NCI-H1092 treated with DMSO at 0.1 percent for 48 hours (cell line): ENCODE measurements at regions not wholly inside any gene's neighbourhood (a gene's known extent, or its start where the extent isn't known, plus 50 kb on each side); places are given as distances from the start of the nearest gene placed in this dataset.

Source experiments
- DNase-seq: peaks from one replicate; lab custom pipeline; 2025; lab: John Stamatoyannopoulos, UW

DNA sequence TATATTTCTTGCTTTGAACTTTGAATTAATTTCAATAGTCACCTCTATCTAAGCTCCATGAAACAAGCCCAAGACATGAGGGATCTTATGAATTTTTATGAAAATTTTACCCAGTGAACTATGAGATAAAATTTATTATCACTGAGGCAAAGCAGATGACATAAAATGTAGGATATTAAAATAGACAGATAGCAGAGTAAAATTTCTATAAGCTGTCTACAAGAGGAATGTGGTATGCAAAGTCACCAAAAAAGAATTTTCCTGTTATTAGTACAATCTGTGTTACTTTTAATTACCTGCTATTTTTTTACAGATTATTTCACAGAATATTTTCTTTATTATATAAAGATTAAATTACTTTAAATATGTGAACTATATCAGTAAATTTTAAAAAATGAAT lies 2312.6 kb downstream of the PCDH9 start:
- no peak for DNase-seq

DNA sequence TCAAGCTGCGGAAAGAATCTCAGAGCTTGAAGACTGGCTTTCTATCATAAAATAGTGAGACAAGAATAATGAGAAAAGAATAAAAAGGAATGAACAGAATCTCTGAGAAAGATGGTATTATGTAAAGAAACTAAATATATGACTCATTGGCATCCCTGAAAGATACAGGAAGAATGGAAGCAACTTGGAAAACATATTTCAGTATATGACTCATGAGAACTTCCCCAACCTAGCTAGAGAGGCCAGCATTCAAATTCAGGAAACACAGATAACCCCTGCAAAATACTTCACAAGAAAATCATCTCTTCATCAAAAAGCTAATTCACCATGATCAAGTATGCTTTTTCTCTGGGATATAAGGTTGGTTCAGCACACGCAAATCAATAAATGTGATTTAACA lies 2318.0 kb downstream of the PCDH9 start:
- DNase-seq = no peak

DNA sequence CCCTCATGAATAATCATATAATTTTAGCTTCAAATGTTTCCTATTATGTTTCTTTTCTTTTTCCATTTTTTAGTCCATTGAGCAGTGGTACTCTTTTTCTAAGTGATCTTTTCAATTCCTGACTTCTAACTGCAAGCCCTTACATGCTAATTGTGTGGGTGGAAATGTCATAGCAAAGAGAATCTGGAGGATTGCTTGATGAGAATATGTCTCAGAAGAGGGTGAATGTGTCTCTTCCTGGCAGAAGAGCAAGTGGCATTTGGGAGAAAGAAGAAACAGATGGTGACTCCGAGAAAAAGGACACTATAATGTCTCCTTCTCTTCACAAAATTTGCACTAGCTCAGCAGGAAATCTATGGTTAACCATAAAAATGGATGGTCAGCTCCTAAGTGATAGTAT lies 2320.0 kb downstream of the PCDH9 start:
- no peak for DNase-seq

DNA sequence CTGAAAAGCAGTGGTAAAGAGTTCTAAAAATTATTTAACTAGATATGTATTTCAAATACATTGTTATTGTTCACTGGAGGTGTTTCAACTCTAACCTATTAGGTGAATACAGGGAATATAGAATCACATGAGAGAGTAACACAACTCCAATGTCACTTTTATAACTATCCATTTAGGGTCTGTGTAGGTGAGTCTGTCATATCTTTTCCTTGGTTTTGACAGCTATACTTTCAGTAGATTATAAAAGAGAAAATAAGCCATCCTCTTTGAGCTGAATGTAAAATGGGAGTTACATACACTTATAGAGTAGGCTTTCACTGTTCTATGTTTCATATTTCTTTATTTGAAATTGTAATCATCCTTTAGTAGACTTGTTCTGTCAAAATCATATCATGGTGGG lies 2321.0 kb downstream of the PCDH9 start:
- DNase-seq = no peak

DNA sequence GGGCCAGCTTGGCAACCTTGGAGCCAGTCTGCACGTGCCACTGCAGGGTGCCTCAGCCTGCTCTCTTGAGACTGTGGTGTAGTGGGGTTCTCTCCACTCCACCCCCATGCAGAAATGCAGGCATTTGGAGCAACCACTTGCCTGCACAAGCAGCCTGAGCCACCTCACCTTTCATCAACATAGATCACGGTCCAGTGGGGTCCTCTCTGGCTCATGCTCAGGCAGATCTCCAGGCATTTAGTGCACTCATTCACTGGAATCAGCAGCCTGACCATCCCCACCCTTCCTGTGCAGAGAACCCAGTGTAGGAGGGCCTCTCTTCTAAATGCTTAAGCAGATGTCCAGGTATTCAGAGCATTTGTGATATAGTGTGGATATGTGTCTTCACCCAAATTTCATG lies 2330.1 kb downstream of the PCDH9 start:
- DNase-seq = no peak

DNA sequence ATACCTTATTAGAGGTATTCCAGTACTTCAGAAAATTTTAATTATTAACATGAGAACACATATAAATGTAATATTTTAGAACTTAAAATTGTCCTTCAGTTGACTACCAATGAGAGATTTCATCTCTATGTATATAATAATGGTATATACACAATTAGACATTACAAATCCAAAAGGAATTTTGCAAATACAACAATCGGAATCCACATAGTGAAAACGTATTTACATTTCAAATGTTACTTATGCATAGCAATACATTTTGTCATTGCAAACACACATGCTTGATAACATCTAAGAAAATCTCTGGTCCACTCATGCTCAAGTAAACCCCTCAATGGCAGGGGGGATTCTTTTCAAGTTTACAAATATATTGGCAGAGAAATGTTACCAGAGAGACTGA lies 2345.2 kb downstream of the PCDH9 start:
- no peak for DNase-seq

DNA sequence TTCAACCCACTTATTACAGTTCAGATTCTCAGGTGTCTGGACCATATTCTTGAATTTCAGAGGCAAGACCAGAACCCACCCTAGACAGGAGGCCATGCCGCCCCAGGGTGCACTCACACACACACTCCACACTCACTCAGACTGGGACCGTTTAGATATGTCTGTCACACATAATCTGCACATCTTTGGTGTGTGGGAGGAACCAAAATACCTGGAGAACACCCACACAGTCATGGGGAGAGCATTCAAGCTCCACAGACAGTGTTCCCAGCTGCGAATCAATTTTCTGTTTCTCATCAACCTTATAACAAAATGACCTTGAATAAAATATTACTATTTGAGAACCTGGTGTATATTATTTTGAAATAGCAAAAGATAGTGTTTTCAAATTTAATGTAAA lies 2353.0 kb downstream of the PCDH9 start:
- no peak for DNase-seq

DNA sequence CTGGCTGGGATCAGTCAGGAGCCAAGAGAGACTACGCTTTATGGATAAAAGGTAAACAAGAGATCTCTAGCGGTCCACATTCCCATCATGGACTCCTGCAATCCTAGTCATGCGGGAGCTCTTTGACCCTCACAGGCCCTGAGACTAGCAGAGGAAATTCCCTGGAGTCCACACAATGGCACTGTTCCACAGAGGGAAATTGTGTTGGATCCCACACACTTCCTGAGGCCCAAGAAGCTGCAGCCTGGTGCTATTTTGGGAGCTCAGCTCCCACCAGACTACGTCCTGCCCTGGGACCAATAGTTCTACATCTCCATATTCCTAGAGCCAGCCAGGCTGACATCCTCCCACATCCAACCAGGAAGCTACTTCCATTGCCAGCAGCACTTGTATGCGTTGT lies 2358.4 kb downstream of the PCDH9 start:
- no peak for DNase-seq

DNA sequence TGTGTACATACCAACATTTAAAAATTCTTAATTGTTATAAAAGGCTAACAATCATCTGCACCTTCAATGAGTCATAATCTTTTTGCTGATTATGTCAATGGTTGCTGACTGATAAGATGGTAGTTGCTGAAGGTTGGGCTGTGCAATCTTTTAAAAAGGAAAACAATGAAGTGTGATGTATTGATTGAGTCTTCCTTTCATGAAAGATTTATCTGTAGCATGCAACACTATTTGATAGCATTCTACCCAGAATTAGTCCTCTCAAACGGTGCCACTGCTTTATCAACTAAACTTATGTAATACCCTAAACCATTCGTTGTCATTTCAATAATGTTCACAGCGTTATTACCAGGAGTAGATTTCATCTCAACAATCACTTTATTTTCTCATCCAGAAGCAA lies 2360.6 kb downstream of the PCDH9 start:
- no peak for DNase-seq

DNA sequence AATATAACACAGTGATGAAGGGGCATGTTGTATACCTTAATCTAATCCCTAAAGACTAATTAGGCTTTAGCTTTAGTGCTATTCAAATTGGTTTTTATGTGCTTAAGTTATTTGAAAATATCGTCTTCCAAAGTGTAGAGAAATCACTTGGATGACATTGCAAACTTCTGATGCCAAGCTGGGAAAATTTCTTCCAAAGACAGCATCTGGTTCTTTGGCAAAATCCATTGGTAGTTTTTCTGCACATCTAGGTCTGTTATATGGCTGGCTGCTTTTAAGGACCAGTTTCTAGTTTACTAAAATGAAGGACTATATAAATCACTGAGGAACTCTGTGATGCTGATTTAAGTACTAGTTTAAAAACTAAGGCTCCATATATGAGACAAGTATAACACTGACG lies 2362.3 kb downstream of the PCDH9 start:
- no peak for DNase-seq

DNA sequence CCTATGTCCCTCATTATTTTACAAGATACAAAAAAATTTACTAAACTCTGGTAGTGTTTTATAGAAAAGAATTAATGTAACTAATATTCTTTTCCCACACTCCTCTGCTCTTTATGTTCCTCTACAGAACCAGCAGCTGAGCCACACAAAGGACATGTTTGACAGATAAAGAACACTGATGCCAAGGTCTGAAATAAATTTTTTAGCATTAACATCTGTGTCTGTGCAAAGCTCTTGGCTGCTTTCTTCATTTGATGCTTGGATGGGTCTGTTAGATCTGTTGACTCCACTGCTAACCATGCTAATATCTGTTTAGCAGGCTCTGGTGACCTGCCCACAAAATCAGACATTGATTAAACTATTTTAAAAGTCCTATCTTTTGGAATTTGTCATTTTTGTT lies 2363.8 kb downstream of the PCDH9 start:
- no peak for DNase-seq

DNA sequence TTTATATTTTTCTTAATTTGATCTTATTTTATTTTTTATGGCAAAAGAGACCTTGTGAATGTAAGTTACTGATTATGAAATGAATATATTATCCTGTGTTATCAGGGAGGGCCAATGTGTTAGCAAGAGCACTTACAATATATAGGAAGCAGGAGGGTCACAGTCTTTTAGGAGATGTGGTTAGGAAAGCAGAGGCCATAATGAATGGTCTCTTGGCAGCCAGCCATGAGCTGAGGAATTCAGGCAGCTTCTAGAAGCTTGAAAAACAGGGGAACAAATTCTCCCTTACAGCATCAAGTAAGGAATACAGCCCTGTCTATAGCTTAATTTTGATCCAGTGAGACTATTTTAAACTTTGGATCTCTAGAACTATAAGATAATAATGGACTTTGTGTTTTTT lies 2374.6 kb downstream of the PCDH9 start:
- DNase-seq = no peak

DNA sequence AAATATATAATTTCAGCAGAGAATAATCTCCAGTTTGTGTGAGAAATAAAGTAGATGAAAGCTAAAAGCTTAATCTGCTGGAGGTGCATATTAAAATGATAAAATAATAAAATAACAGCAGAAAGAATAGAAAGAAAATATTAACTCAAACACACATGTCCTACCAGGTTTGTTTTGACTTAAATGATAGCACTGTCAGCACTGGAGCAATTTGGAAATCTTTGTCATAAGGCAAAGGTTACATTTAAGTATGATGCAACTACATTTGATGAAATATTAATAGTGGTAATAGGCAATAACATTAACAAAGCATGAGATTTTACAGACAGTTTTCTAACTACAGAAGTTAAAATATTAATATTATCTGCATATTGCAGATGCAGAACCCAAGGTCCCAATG lies 2380.1 kb downstream of the PCDH9 start:
- no peak for DNase-seq

DNA sequence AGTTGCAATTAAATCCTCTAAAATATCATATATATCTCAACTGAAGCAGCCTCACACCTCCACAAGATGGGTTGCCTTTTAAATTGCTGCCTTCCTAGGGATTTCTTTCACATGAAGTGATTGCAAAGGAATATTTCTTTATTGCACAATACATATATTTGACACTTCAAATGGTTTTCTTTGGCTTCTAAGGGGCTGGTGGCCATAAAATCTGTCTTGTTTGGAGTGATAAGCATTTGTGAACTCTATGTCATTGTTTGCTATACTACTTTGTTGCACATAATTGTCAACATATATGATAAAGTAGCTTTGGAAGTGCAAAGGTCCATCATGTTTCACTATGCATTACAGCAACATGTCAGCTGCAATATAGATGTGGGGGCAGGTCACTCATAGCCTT lies 2380.9 kb downstream of the PCDH9 start:
- no peak for DNase-seq

DNA sequence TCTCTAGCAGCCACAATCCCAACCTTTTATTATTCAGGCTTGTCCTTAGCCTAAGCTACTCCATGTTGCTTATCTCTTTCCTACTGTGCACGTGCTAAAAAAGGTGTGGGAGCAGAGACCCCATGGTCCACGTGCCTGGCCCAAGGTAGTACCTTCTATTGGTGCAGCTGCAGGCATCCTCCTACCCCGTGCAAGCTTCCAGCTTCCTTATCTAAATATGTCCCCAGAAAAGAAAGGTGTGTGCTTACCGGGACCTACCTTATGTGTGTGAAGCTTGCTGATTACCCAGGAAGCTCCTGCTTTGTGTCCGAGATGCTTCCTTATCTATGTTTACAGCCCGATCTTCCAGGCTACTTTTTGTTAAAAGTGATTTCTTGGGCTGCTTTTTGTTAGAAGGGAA lies 2382.4 kb downstream of the PCDH9 start:
- no peak for DNase-seq

DNA sequence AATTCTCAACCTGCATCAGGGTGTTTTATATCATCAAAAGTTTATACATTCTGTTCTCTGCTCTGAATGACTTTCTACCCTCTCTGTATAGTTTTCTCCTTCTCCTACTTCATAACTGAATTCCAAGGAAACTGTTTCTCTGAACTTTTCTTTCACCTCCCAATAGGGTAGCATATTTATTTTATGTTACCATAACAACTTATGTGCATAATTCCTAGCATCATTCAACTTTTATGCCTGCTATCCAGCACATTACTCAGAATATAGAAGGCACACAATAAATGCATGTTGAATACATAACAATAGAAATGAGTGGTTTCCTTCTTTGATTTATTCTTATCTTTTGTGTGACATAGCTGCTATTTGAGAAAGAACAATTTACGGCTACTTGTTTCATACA lies 2385.0 kb downstream of the PCDH9 start:
- DNase-seq = no peak

DNA sequence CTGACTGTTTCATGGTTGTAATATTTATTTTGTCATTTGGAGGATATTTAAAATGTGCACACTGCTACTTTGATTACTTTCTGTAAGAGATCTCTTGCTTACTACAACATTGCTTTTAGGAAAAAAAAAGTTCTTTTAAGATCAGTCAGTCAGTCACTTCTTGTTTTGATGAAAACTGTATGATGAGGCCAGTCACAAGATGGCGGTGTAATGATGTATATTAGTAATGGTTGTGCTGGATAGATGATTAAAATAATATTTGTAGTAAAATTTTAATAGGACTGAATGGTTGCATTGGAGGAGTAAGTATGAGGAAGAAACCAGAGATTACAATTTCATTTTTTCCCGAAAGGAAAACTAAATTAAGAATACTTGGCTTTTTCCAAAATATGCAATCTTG lies 2411.1 kb downstream of the PCDH9 start:
- no peak for DNase-seq

DNA sequence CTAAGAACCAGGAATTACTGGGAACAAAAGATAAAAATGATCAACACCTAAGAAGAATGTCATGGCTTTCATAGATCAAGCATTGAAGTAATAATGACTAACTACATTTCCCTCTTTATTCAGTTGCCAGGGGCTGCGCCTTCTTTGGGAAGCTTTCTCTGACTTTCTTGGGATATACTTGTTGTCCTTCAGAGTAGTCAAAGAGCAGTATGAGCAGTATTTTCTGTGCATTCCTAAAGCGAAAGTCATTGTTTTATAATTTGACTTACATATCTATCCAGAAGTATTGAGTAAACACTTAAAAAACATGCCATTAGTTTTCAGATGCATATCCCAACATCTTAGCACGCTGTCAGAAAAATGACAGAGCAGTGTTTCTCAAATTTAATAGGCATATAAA lies 2412.4 kb downstream of the PCDH9 start:
- DNase-seq = no peak

DNA sequence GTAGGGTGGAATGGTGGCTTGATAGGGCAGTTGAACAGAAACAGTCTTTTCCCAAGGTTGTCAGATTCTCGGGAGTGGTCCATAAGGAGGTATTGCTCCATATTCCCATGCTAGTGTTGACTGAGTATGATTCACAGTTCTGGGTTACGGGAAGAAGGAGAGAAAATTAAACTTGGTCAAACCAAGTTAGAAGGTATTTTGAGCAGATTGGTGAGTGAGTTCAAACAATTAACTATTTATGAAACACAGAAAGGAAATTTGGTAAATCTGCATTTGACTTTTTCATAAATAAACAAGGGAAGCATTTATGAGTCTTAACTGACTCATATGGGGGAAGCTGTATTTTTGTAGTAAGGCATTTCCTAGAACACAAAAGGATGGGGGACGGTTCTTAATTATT lies 2419.4 kb downstream of the PCDH9 start:
- DNase-seq = no peak

DNA sequence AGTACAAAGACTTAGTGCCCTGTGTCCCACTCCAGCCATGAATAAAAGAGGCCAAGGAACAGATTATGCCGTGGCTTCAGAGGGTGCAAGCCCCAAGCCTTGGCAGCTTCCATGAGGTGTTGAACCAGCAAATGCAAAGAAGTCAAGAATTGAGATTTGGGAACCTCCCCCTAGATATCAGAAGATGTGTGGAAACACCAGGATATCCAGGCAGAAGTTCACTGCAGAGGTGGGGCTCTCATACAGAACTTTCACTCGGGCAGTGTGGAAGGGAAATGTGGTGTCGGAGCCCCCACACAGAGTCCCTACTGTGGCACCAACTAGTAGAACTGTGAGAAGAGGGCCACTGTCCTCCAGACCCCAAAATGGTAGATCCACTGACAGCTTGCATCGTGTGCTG lies 2421.4 kb downstream of the PCDH9 start:
- DNase-seq = no peak

DNA sequence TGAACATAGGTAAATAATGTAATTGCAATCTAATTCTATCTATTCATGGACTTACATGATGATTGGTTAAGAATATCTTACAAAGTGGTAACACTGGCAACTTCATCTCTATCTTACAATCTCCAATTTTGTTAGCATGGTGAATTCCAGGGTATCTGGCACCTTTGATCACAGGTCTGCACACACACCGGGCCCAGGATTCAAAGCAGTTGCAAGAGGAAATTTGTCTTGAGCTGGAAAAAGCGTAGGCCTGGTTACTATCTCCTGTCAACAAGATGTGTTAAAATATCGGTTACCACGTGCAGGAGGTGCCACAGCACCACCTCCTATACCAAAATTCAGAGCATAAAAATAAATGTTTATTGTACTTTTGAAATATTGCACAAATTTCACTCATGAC lies 2428.4 kb downstream of the PCDH9 start:
- no peak for DNase-seq

DNA sequence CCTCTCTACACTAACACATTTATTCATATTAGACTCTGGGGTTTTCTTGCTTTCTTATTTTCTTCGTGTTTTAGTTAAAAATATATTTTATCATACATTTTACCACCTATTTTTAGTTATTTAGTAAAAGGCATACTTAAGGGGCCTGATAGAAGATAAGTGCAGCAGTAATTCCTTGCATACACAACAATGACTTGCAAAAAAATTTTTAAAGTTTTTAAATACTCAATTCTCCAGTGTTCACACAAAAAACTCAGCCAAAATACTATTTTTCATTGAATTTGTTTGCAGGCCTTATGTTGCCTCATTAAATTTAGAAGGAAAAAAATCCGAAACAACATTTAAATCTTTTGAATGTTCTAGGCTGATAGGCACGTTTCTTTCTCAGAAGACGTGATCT lies 2431.7 kb downstream of the PCDH9 start:
- DNase-seq = no peak

DNA sequence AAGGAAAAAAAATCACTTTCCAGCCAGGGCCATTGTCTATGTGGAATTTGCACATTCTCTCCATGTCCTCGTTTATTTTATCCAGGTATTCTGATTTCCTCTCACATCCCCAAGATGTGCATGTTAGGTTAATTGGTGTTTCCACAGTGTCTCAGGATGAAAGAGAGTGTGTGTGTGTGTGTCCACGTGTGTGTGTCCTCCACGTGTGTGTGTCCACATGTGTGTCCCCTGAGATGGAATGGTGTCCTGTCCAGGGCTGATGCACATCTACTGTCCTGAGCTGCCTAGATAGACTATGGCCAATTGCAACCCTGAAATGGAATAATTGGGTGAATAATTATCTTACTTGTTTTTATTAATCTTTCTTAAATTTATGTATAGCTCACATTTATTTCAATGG lies 2436.5 kb downstream of the PCDH9 start:
- DNase-seq = no peak

DNA sequence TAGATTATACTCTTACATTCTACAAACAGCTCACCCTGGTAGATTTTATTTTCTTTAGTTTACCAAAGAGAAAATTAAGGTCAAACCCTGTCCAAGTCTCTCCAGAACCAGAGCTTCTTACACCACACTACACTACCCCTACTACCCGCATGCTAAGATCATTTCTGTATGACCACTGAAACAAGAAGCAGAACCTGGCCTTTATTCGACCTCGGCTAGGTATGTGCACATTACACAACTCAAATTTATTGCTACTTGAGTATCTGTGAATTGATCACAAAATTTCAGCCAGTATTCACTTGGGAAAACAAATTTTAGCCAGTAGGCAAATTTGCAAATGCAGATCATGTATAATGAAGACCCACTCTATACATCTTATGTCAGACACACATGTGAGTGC lies 2437.0 kb downstream of the PCDH9 start:
- DNase-seq = no peak

DNA sequence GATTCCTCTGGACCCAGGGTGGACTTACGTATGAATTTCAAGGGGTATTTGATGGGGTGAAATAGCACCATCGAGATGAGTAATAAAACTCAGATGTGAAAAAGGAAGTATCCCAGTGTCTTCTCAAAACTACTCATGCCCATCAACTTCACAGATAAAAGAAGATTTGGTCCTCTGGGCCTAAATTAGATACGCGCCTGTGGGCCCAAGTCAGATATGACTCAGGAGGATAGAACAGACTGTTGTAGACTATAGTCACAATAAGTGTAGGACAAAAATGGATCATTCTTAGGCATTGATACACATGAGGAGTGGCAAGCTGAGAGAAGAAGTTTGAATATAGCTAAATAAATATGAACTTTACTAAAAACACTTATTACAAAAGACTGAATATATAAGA lies 2438.8 kb downstream of the PCDH9 start:
- DNase-seq = no peak
